GM10266 (cell line): ENCODE measurements at regions not wholly inside any gene's neighbourhood (a gene's known extent, or its start where the extent isn't known, plus 50 kb on each side); places are given as distances from the start of the nearest gene placed in this dataset.
"Not testable (repeated sequence)": the region's sequence is repeated elsewhere in the genome, so short reads cannot be mapped to it uniquely, and the experiment has no call there.

Experiments used
- DNase-seq: peaks from one replicate; pipeline ENCODE4 v3.0.0; 2012; ENCODE audit errors: extremely low spot score
- CTCF ChIP-seq: IDR thresholded peaks from 2 replicates; pipeline ENCODE4 v1.5.1; 2012; ENCODE audit warnings: mild to moderate bottlenecking, low read depth; ENCODE audit not compliant: control insufficient read depth, insufficient read depth; ENCODE audit errors: missing control alignments

- TF ChIP-seq CTCF: no peak
- no peak for DNase-seq
Observed at GRCh38 chr10:107971411-107971810, 806.9 kb upstream of the SORCS1 start.

- no peak for DNase-seq
- TF ChIP-seq CTCF: no peak
Observed at GRCh38 chr10:107970512-107970911, 806.0 kb upstream of the SORCS1 start.

GRCh38 chr10:107969936-107970335 lies 805.4 kb upstream of the SORCS1 start:
- DNase-seq: no peak
- no peak for TF ChIP-seq CTCF

- no peak for DNase-seq
- TF ChIP-seq CTCF: no peak
Observed at GRCh38 chr10:107966826-107967225, 802.3 kb upstream of the SORCS1 start.

- no peak for DNase-seq
- no peak for TF ChIP-seq CTCF
Observed at GRCh38 chr10:107952649-107953556, 788.4 kb upstream of the SORCS1 start.

- DNase-seq: not testable (repeated sequence)
Observed at GRCh38 chr10:107950411-107951062, 786.0 kb upstream of the SORCS1 start.

GRCh38 chr10:107942826-107943225 lies 778.3 kb upstream of the SORCS1 start:
- no peak for TF ChIP-seq CTCF
- DNase-seq: no peak
